H1 (cell line): ENCODE measurements at regions not wholly inside any gene's neighbourhood (a gene's known extent, or its start where the extent isn't known, plus 50 kb on each side); places are given as distances from the start of the nearest gene placed in this dataset.

Experiments used
- CTCF ChIA-PET: fragments of 300-600 bp; sonication (Branson Sonifier 250); formaldehyde crosslinking; loops from one replicate; lab custom pipeline; 2021; ENCODE audit not compliant: partially characterized antibody; lab: Charles Lee
- POLR2A ChIA-PET: fragments of 300-600 bp; sonication (Branson Sonifier 250); formaldehyde crosslinking; loops from one replicate; lab custom pipeline; 2021; ENCODE audit warnings: inconsistent platforms; ENCODE audit not compliant: partially characterized antibody; lab: Charles Lee
- DNase-seq, 2 experiments: peaks; one replicate each; pipeline versions ENCODE4 v3.0.0 to v3.0.0-alpha.2; 2010 to 2022; ENCODE audit warnings: low spot score in 2 of 2, low read depth in 1 of 2, mixed read lengths in 1 of 2
- FAIRE-seq: peaks from 2 replicates; lab custom pipeline; 2011; peaks lifted over from hg19 to GRCh38; lab: Jason Lieb, UNC
- H2AFZ ChIP-seq: 2 replicates; pipeline ENCODE4 v1.8.1; 2012; ENCODE audit warnings: low read length, inconsistent platforms
- H2AK5ac ChIP-seq: 2 replicates; pipeline ENCODE4 v1.6.1; 2013; ENCODE audit warnings: low read depth, low read length
- H2BK120ac ChIP-seq: replicated peaks from 2 replicates; pipeline ENCODE3; 2013; ENCODE audit warnings: low read depth, low read length, inconsistent platforms
- H2BK12ac ChIP-seq: 2 replicates; pipeline ENCODE4 v1.6.1; 2013; ENCODE audit warnings: low read depth, low read length
- H2BK15ac ChIP-seq: 2 replicates; pipeline ENCODE4 v1.6.1; 2013; ENCODE audit warnings: low read length
- H2BK20ac ChIP-seq: 2 replicates; pipeline ENCODE4 v1.6.1; 2013; ENCODE audit warnings: low read length
- H2BK5ac ChIP-seq: 2 replicates; pipeline ENCODE4 v1.6.1; 2013; ENCODE audit warnings: low read depth, low read length
- H3K14ac ChIP-seq: 2 replicates; pipeline ENCODE4 v1.6.1; 2013; ENCODE audit warnings: inconsistent platforms; ENCODE audit not compliant: insufficient read length
- H3K18ac ChIP-seq: 2 replicates; pipeline ENCODE4 v1.6.1; 2013; ENCODE audit warnings: low read length; ENCODE audit errors: extremely low read depth
- H3K23ac ChIP-seq: 2 replicates; pipeline ENCODE4 v1.6.1; 2013; ENCODE audit warnings: inconsistent platforms; ENCODE audit not compliant: insufficient read length
- H3K23me2 ChIP-seq: 2 replicates; pipeline ENCODE4 v1.6.1; 2013; ENCODE audit warnings: low read depth, low read length
- H3K27ac ChIP-seq: 2 replicates; pipeline ENCODE4 v1.6.1; 2011; ENCODE audit warnings: low read depth, low read length, inconsistent platforms
- H3K27me3 ChIP-seq, 4 experiments: replicated peaks in 1 of 4; 1 replicate in 1 of 4; 2 replicates in 3 of 4; pipeline versions ENCODE4 v1.6.1 to v1.8.1; 2011 to 2013; ENCODE audit warnings: low read length in 3 of 4, mild to moderate bottlenecking in 3 of 4, inconsistent platforms in 2 of 4, mixed read lengths in 2 of 4, moderate library complexity in 1 of 4; ENCODE audit not compliant: control insufficient read depth in 3 of 4, insufficient read depth in 3 of 4; ENCODE audit errors: extremely low read depth in 1 of 4
- H3K36me3 ChIP-seq, 4 experiments: 2 replicates each; pipeline versions ENCODE4 v1.6.1 to v1.8.1; 2011 to 2013; ENCODE audit warnings: mild to moderate bottlenecking in 4 of 4, low read length in 3 of 4, moderate library complexity in 2 of 4, control low read depth in 1 of 4, inconsistent platforms in 1 of 4; ENCODE audit not compliant: insufficient read depth in 4 of 4, control insufficient read depth in 2 of 4
- H3K4ac ChIP-seq: replicated peaks from 2 replicates; pipeline ENCODE3; 2013; ENCODE audit warnings: low read length, low read depth, mixed read lengths, inconsistent platforms; ENCODE audit not compliant: insufficient read length
- H3K4me1 ChIP-seq, 4 experiments: replicated peaks in 1 of 4; 1 replicate in 1 of 4; 2 replicates in 3 of 4; pipeline versions ENCODE4 v1.6.1 to v1.8.1; 2011 to 2013; ENCODE audit warnings: low read length in 3 of 4, inconsistent platforms in 2 of 4, mixed read lengths in 1 of 4; ENCODE audit not compliant: insufficient read depth in 4 of 4, control insufficient read depth in 3 of 4
- H3K4me2 ChIP-seq, 2 experiments: 2 replicates each; pipeline versions ENCODE4 v1.6.1 to v1.8.1; 2011 to 2013; ENCODE audit warnings: low read depth in 2 of 2, low read length in 2 of 2, control low read depth in 1 of 2, inconsistent platforms in 1 of 2, mild to moderate bottlenecking in 1 of 2; ENCODE audit not compliant: insufficient read depth in 1 of 2
- H3K4me3 ChIP-seq, 4 experiments: fragments of 200-600, 300-600 bp in 1 of 4; sonication (generic), shearing (Covaris generic), sonication (Bioruptor Twin) in 1 of 4; 2 replicates each; pipeline versions ENCODE4 v1.5.1 to v1.8.1; 2011 to 2016; ENCODE audit warnings: low read length in 4 of 4, low read depth in 3 of 4, control low read depth in 2 of 4, inconsistent platforms in 2 of 4, mild to moderate bottlenecking in 2 of 4, mixed read lengths in 1 of 4, moderate library complexity in 1 of 4; ENCODE audit not compliant: insufficient read depth in 2 of 4; ENCODE audit errors: extremely low read depth in 1 of 4
- H3K56ac ChIP-seq: replicated peaks from 2 replicates; pipeline ENCODE3; 2013; ENCODE audit warnings: low read depth, mild to moderate bottlenecking, mixed read lengths, low read length, inconsistent platforms; ENCODE audit not compliant: insufficient read length
- H3K79me1 ChIP-seq: 2 replicates; pipeline ENCODE4 v1.6.1; 2013; ENCODE audit warnings: low read depth, low read length, control low read depth
- H3K79me2 ChIP-seq, 2 experiments: 2 replicates each; pipeline versions ENCODE4 v1.6.1 to v1.8.1; 2012 to 2013; ENCODE audit warnings: low read length in 2 of 2, mild to moderate bottlenecking in 2 of 2, inconsistent platforms in 1 of 2; ENCODE audit not compliant: insufficient read depth in 2 of 2, control insufficient read depth in 1 of 2
- H3K9ac ChIP-seq, 4 experiments: replicated peaks in 1 of 4; 1 replicate in 1 of 4; 2 replicates in 3 of 4; pipeline versions ENCODE4 v1.6.1 to v1.8.1; 2011 to 2013; ENCODE audit warnings: low read depth in 3 of 4, low read length in 3 of 4, control low read depth in 2 of 4, mild to moderate bottlenecking in 2 of 4, moderate library complexity in 2 of 4, inconsistent platforms in 1 of 4; ENCODE audit errors: extremely low read depth in 1 of 4
- H3K9me3 ChIP-seq, 2 experiments: 2 replicates each; pipeline versions ENCODE4 v1.6.1 to v1.8.1; 2012 to 2013; ENCODE audit warnings: mild to moderate bottlenecking in 2 of 2, moderate library complexity in 2 of 2, control low read depth in 1 of 2, inconsistent platforms in 1 of 2, low read depth in 1 of 2, low read length in 1 of 2, mixed read lengths in 1 of 2; ENCODE audit not compliant: insufficient read depth in 2 of 2
- H4K20me1 ChIP-seq, 2 experiments: replicated peaks in 1 of 2; 2 replicates each; pipeline versions ENCODE3 to v1.8.1; 2011 to 2013; ENCODE audit warnings: inconsistent platforms in 2 of 2, low read length in 2 of 2, mild to moderate bottlenecking in 1 of 2; ENCODE audit not compliant: insufficient read depth in 2 of 2, control insufficient read depth in 1 of 2
- H4K5ac ChIP-seq: 2 replicates; pipeline ENCODE4 v1.6.1; 2013; ENCODE audit warnings: low read length, low read depth, mixed read lengths, inconsistent platforms; ENCODE audit not compliant: insufficient read length
- H4K8ac ChIP-seq: 2 replicates; pipeline ENCODE4 v1.8.0; 2013; ENCODE audit warnings: mild to moderate bottlenecking, moderate library complexity, low read length, inconsistent platforms; ENCODE audit not compliant: insufficient read depth; ENCODE audit errors: extremely low read depth
- H4K91ac ChIP-seq: replicated peaks from 2 replicates; pipeline ENCODE3; 2013; ENCODE audit warnings: low read length, mixed read lengths, inconsistent platforms; ENCODE audit not compliant: insufficient read length
- BACH1 ChIP-seq: IDR thresholded peaks from 2 replicates; pipeline ENCODE4 v1.6.1; 2012; ENCODE audit warnings: low read length, improper control_type of control experiment
- JUN ChIP-seq: IDR thresholded peaks from 2 replicates; pipeline ENCODE4 v1.6.1; 2011; ENCODE audit warnings: low read depth, mild to moderate bottlenecking, improper control_type of control experiment, low read length
- JUND ChIP-seq: IDR thresholded peaks from 2 replicates; pipeline ENCODE4 v1.6.1; 2011; ENCODE audit warnings: mild to moderate bottlenecking, improper control_type of control experiment, low read length
- MAFK ChIP-seq: IDR thresholded peaks from 2 replicates; pipeline ENCODE4 v1.6.1; 2012; ENCODE audit warnings: low read depth, mild to moderate bottlenecking, improper control_type of control experiment, low read length
- SP1 ChIP-seq: IDR thresholded peaks from 2 replicates; pipeline ENCODE4 v1.6.1; 2011; ENCODE audit warnings: low read depth, low read length
- TBP ChIP-seq: IDR thresholded peaks from 2 replicates; pipeline ENCODE4 v1.6.1; 2011; ENCODE audit warnings: low read depth, low read length, improper control_type of control experiment
- TF ChIP-seq, protein P1 (sequence below): IDR thresholded peaks from 2 replicates; pipeline ENCODE4 v1.6.1; 2011; ENCODE audit warnings: low read length, improper control_type of control experiment

DNA sequence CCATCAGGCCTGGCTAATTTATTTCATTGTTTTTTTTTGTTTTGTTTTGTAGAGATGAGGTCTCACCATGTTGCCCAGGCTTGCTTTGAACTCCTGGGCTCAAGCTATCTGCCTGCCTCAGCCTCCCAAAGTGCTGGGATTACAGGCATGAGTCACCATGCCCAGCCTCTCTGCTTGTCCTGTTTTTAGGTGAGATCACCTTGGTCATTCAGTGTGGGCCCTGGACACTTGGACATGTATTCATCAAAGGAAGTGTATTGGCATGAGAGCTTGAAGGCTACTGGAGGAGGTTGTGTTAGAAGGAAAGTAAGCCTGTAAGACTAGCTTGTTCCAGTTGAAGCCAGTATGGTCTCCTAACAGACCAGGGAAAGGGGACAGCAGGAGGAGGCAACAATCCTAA, 229.2 kb upstream of the RGPD4 start:
- no peak overlapping the region for H3K27ac ChIP-seq
- H3K9me3 ChIP-seq: no peaks in the 10 kb centered on the region
- H2BK5ac ChIP-seq: no peak overlapping the region
- FAIRE-seq: no peak
- no peak overlapping the region for H2BK15ac ChIP-seq
- POLR2A ChIA-PET: no interaction called here
- no peaks in the 10 kb centered on the region for H3K79me2 ChIP-seq
- TF ChIP-seq JUN (no peak), TBP (no peak), BACH1 (no peak), MAFK (no peak), SP1 (no peak), JUND (no peak)
- TF ChIP-seq, protein P1, sequence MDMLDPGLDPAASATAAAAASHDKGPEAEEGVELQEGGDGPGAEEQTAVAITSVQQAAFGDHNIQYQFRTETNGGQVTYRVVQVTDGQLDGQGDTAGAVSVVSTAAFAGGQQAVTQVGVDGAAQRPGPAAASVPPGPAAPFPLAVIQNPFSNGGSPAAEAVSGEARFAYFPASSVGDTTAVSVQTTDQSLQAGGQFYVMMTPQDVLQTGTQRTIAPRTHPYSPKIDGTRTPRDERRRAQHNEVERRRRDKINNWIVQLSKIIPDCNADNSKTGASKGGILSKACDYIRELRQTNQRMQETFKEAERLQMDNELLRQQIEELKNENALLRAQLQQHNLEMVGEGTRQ: no peak
- CTCF ChIA-PET: no interaction called here
- H3K27me3 ChIP-seq: no peaks in the 10 kb centered on the region
- no peak overlapping the region for H3K56ac ChIP-seq
- no peak overlapping the region for H3K9ac ChIP-seq
- no peak overlapping the region for H4K5ac ChIP-seq
- no peak overlapping the region for H3K4ac ChIP-seq
- no peaks in the 10 kb centered on the region for H3K23me2 ChIP-seq
- H3K79me1 ChIP-seq: no peaks in the 10 kb centered on the region
- no peak overlapping the region for H3K4me2 ChIP-seq
- H3K18ac ChIP-seq: no peak overlapping the region
- no peak overlapping the region for H4K91ac ChIP-seq
- no peak overlapping the region for H2AK5ac ChIP-seq
- no peak overlapping the region for H2BK120ac ChIP-seq
- H3K4me1 ChIP-seq: no peaks in the 10 kb centered on the region
- H2BK12ac ChIP-seq: no peak overlapping the region
- H3K36me3 ChIP-seq: no peaks in the 10 kb centered on the region
- no peak overlapping the region for H2AFZ ChIP-seq
- no peak overlapping the region for H3K4me3 ChIP-seq
- no peak overlapping the region for H2BK20ac ChIP-seq
- no peak for DNase-seq
- no peaks in the 10 kb centered on the region for H4K20me1 ChIP-seq
- H4K8ac ChIP-seq: no peak overlapping the region
- no peak overlapping the region for H3K23ac ChIP-seq
- no peak overlapping the region for H3K14ac ChIP-seq
